BLaER1 (cell line): ENCODE measurements at regions not wholly inside any gene's neighbourhood (a gene's known extent, or its start where the extent isn't known, plus 50 kb on each side); places are given as distances from the start of the nearest gene placed in this dataset.

Experiments used
- H3K27ac ChIP-seq: shearing (Covaris generic); formaldehyde crosslinking; 2 replicates; pipeline ENCODE4 v1.8.1; 2022
- H3K27me3 ChIP-seq: shearing (Covaris generic); formaldehyde crosslinking; 2 replicates; pipeline ENCODE4 v1.8.1; 2022
- H3K36me3 ChIP-seq: shearing (Covaris generic); formaldehyde crosslinking; 2 replicates; pipeline ENCODE4 v1.8.1; 2022
- H3K4me1 ChIP-seq: shearing (Covaris generic); formaldehyde crosslinking; 2 replicates; pipeline ENCODE4 v1.8.1; 2022
- H3K4me2 ChIP-seq: shearing (Covaris generic); formaldehyde crosslinking; 2 replicates; pipeline ENCODE4 v1.8.1; 2022
- H3K4me3 ChIP-seq: shearing (Covaris generic); formaldehyde crosslinking; 2 replicates; pipeline ENCODE4 v1.8.1; 2022
- H3K9ac ChIP-seq: shearing (Covaris generic); formaldehyde crosslinking; 2 replicates; pipeline ENCODE4 v1.8.1; 2022
- H3K9me3 ChIP-seq: shearing (Covaris generic); formaldehyde crosslinking; 2 replicates; pipeline ENCODE4 v1.8.1; 2022
- H4K20me1 ChIP-seq: shearing (Covaris generic); formaldehyde crosslinking; 2 replicates; pipeline ENCODE4 v1.8.1; 2022
- Cebpa-rat ChIP-seq: shearing (Covaris generic); IDR thresholded peaks from 2 replicates; pipeline ENCODE4 v1.8.1; 2022

- H3K9ac ChIP-seq: no peak overlapping the region
- H3K36me3 ChIP-seq: no peaks in the 10 kb centered on the region
- no peaks in the 10 kb centered on the region for H3K9me3 ChIP-seq
- TF ChIP-seq Cebpa-rat: no peak
- H4K20me1 ChIP-seq: no peaks in the 10 kb centered on the region
- no peak overlapping the region for H3K4me2 ChIP-seq
- H3K4me1 ChIP-seq: no peaks in the 10 kb centered on the region
- no peaks in the 10 kb centered on the region for H3K27me3 ChIP-seq
- no peak overlapping the region for H3K4me3 ChIP-seq
- no peak overlapping the region for H3K27ac ChIP-seq
Measured at GRCh38 chr3:178231645-178232044, 304.6 kb upstream of the KCNMB2 start.

GRCh38 chr3:178233371-178234071 lies 302.7 kb upstream of the KCNMB2 start:
- Histone ChIP-seq H3K27me3 (no peaks in the 10 kb centered on the region), H3K27ac (no peak overlapping the region), H3K4me1 (no peaks in the 10 kb centered on the region), H3K4me3 (no peak overlapping the region), H3K9ac (no peak overlapping the region), H4K20me1 (no peaks in the 10 kb centered on the region), H3K36me3 (no peaks in the 10 kb centered on the region), H3K9me3 (no peaks in the 10 kb centered on the region), H3K4me2 (no peak overlapping the region)
- TF ChIP-seq Cebpa-rat: no peak

- H3K27ac ChIP-seq: no peak overlapping the region
- no peak overlapping the region for H3K4me3 ChIP-seq
- no peak for TF ChIP-seq Cebpa-rat
- no peaks in the 10 kb centered on the region for H3K27me3 ChIP-seq
- H4K20me1 ChIP-seq: no peaks in the 10 kb centered on the region
- peaks cover 6% of the 10 kb centered on the region; the same call in 1 of the 2 replicates for H3K9me3 ChIP-seq
- H3K4me2 ChIP-seq: no peak overlapping the region
- H3K36me3 ChIP-seq: no peaks in the 10 kb centered on the region
- no peak overlapping the region for H3K9ac ChIP-seq
- H3K4me1 ChIP-seq: no peaks in the 10 kb centered on the region
Measured at GRCh38 chr3:178236555-178237277, 299.5 kb upstream of the KCNMB2 start.

GRCh38 chr3:178238179-178238578 lies 298.1 kb upstream of the KCNMB2 start:
- H4K20me1 ChIP-seq: no peaks in the 10 kb centered on the region
- H3K4me2 ChIP-seq: no peak overlapping the region
- H3K9me3 ChIP-seq: peaks cover 6% of the 10 kb centered on the region; the same call in 1 of the 2 replicates
- no peaks in the 10 kb centered on the region for H3K27me3 ChIP-seq
- no peak overlapping the region for H3K27ac ChIP-seq
- no peaks in the 10 kb centered on the region for H3K4me1 ChIP-seq
- TF ChIP-seq Cebpa-rat: no peak
- no peaks in the 10 kb centered on the region for H3K36me3 ChIP-seq
- H3K4me3 ChIP-seq: no peak overlapping the region
- H3K9ac ChIP-seq: no peak overlapping the region

GRCh38 chr3:178244733-178245709 lies 291.2 kb upstream of the KCNMB2 start:
- Histone ChIP-seq H3K27ac (no peak overlapping the region), H3K4me2 (no peak overlapping the region), H3K4me1 (no peaks in the 10 kb centered on the region), H3K36me3 (no peaks in the 10 kb centered on the region), H3K9me3 (peaks cover 12% of the 10 kb centered on the region; the same call in 1 of the 2 replicates), H4K20me1 (no peaks in the 10 kb centered on the region), H3K9ac (no peak overlapping the region), H3K27me3 (no peaks in the 10 kb centered on the region), H3K4me3 (no peak overlapping the region)
- TF ChIP-seq Cebpa-rat: no peak

- peaks cover 6% of the 10 kb centered on the region; the same call in 1 of the 2 replicates for H3K9me3 ChIP-seq
- H3K4me3 ChIP-seq: no peak overlapping the region
- no peaks in the 10 kb centered on the region for H3K36me3 ChIP-seq
- H3K4me2 ChIP-seq: no peak overlapping the region
- H3K27me3 ChIP-seq: no peaks in the 10 kb centered on the region
- H3K4me1 ChIP-seq: no peaks in the 10 kb centered on the region
- TF ChIP-seq Cebpa-rat: no peak
- no peak overlapping the region for H3K27ac ChIP-seq
- H4K20me1 ChIP-seq: no peaks in the 10 kb centered on the region
- no peak overlapping the region for H3K9ac ChIP-seq
Measured at GRCh38 chr3:178246004-178246403, 290.2 kb upstream of the KCNMB2 start.

GRCh38 chr3:178255315-178255714 lies 280.9 kb upstream of the KCNMB2 start:
- Histone ChIP-seq H3K9ac (no peak overlapping the region), H3K27ac (no peak overlapping the region), H3K4me2 (no peak overlapping the region), H3K36me3 (no peaks in the 10 kb centered on the region), H3K9me3 (no peaks in the 10 kb centered on the region), H4K20me1 (no peaks in the 10 kb centered on the region), H3K4me3 (no peak overlapping the region), H3K27me3 (no peaks in the 10 kb centered on the region), H3K4me1 (no peaks in the 10 kb centered on the region)
- no peak for TF ChIP-seq Cebpa-rat

GRCh38 chr3:178257491-178257890 lies 278.7 kb upstream of the KCNMB2 start:
- Histone ChIP-seq H3K4me1 (no peaks in the 10 kb centered on the region), H3K27me3 (no peaks in the 10 kb centered on the region), H3K9me3 (no peaks in the 10 kb centered on the region), H4K20me1 (no peaks in the 10 kb centered on the region), H3K9ac (no peak overlapping the region), H3K27ac (no peak overlapping the region), H3K36me3 (no peaks in the 10 kb centered on the region), H3K4me3 (no peak overlapping the region), H3K4me2 (no peak overlapping the region)
- TF ChIP-seq Cebpa-rat: no peak

- no peak overlapping the region for H3K27ac ChIP-seq
- no peaks in the 10 kb centered on the region for H3K36me3 ChIP-seq
- no peak overlapping the region for H3K4me3 ChIP-seq
- H3K27me3 ChIP-seq: no peaks in the 10 kb centered on the region
- no peaks in the 10 kb centered on the region for H3K4me1 ChIP-seq
- H4K20me1 ChIP-seq: no peaks in the 10 kb centered on the region
- H3K9ac ChIP-seq: no peak overlapping the region
- TF ChIP-seq Cebpa-rat: no peak
- no peak overlapping the region for H3K4me2 ChIP-seq
- H3K9me3 ChIP-seq: no peaks in the 10 kb centered on the region
Measured at GRCh38 chr3:178258121-178258520, 278.1 kb upstream of the KCNMB2 start.
